ENCODE measurements at regions not wholly inside any gene's neighbourhood (a gene's known extent, or its start where the extent isn't known, plus 50 kb on each side); places are given as distances from the start of the nearest gene placed in this dataset.

GRCh38 chr2:226669905-226670304, 129.7 kb downstream of the IRS1 start:
- Histone ChIP-seq H3K27ac (no peak overlapping the region), H3K4me3 (no peak overlapping the region), H3K9me3 (no peaks in the 10 kb centered on the region), H3K36me3 (no peaks in the 10 kb centered on the region), H3K27me3 (peaks cover 0 to 4% (median 0%) of the 10 kb centered on the region in 7 donors), H3K4me1 (peaks cover 4 to 32% (median 21%) of the 10 kb centered on the region in 9 donors)
- WGBS, 2 donors, result 88 to 89% methylated on average over 3 of the region's 3 CpGs
- no peak for TF ChIP-seq CTCF (IDR thresholded peaks at IDR 0.05)
- intact Hi-C loops (cut with DNase I), result loop anchor here in 1 of 10 donors (10.0 kb wide), 1 partner anchor 125 kb away; the partner anchor contains the start of gene IRS1
- DNase-seq, result no peak
- no peak for ATAC-seq

- 75 to 77% methylated on average over 4 of the region's 4 CpGs for whole genome bisulfite sequencing, 2 donors
- Histone ChIP-seq H3K4me3 (no peak overlapping the region), H3K4me1 (peaks cover 4 to 33% (median 22%) of the 10 kb centered on the region in 9 donors), H3K36me3 (no peaks in the 10 kb centered on the region), H3K27ac (peak overlapping the region in 1 of 10 donors; percentile 27), H3K9me3 (no peaks in the 10 kb centered on the region), H3K27me3 (peaks cover 0 to 4% (median 0%) of the 10 kb centered on the region in 7 donors)
- intact Hi-C loops (cut with DNase I), result loop anchor here in 1 of 10 donors (10.0 kb wide), 1 partner anchor 126 kb away; the partner anchor contains the start of gene IRS1
- no peak for TF ChIP-seq CTCF (IDR thresholded peaks at IDR 0.05)
- ATAC-seq (peak in 2 of 8 donors; percentile 23 to 53), DNase-seq (no peak)
Measured at GRCh38 chr2:226669249-226669648, 130.4 kb downstream of the IRS1 start.

- no peak for TF ChIP-seq CTCF (IDR thresholded peaks at IDR 0.05)
- ATAC-seq, result no peak
- H3K36me3 ChIP-seq, result no peaks in the 10 kb centered on the region
- peaks cover 0 to 4% (median 0%) of the 10 kb centered on the region in 7 donors for H3K27me3 ChIP-seq
- no peaks in the 10 kb centered on the region for H3K9me3 ChIP-seq
- H3K4me1 ChIP-seq, result peaks cover 0 to 31% (median 10%) of the 10 kb centered on the region in 9 donors
- no peak overlapping the region for H3K27ac ChIP-seq
- no peak for DNase-seq
- 75 to 84% methylated on average over 5 of the region's 5 CpGs for WGBS, 2 donors
- H3K4me3 ChIP-seq, result no peak overlapping the region
- intact Hi-C loops (cut with DNase I), result loop anchor here in 1 of 10 donors (10.0 kb wide), 1 partner anchor 127 kb away; the partner anchor contains the start of gene IRS1
Measured at GRCh38 chr2:226667736-226668135, 131.9 kb downstream of the IRS1 start.

- 79 to 81% methylated on average over 3 of the region's 3 CpGs for WGBS, 2 donors
- intact Hi-C loops (cut with DNase I), result loop anchor here in 1 of 10 donors (10.0 kb wide), 1 partner anchor 129 kb away; the partner anchor contains the start of gene IRS1
Measured at GRCh38 chr2:226665306-226665831, 134.3 kb downstream of the IRS1 start.

More at GRCh38 chr2:226665306-226665831, 134.3 kb downstream of the IRS1 start:
- Histone ChIP-seq H3K4me3 (no peak overlapping the region), H3K36me3 (no peaks in the 10 kb centered on the region), H3K9me3 (no peaks in the 10 kb centered on the region), H3K4me1 (peaks cover 0 to 32% (median 15%) of the 10 kb centered on the region in 9 donors), H3K27me3 (peaks cover 0 to 4% (median 0%) of the 10 kb centered on the region in 7 donors), H3K27ac (no peak overlapping the region)
- DNase-seq, result no peak
- no peak for ATAC-seq
- no peak for TF ChIP-seq CTCF (IDR thresholded peaks at IDR 0.05)
